Suprapubic skin (tissue), 4 donors: ENCODE measurements at regions not wholly inside any gene's neighbourhood (a gene's known extent, or its start where the extent isn't known, plus 50 kb on each side); places are given as distances from the start of the nearest gene placed in this dataset.

Experiments
- DNase-seq, 2 donors: peaks; one replicate each; pipeline ENCODE4 v3.0.0-alpha.2; 2019; ENCODE audit warnings: low spot score in 2 of 2
- H3K27ac ChIP-seq: fragments of 200-600 bp; sonication (generic); one replicate; pipeline ENCODE4 v1.5.1; 2019
- H3K27me3 ChIP-seq: fragments of 200-600 bp; sonication (generic); one replicate; pipeline ENCODE4 v1.5.1; 2019
- H3K36me3 ChIP-seq: fragments of 200-600 bp; sonication (generic); one replicate; pipeline ENCODE4 v1.5.1; 2019
- H3K4me1 ChIP-seq: fragments of 200-600 bp; sonication (generic); one replicate; pipeline ENCODE4 v1.5.1; 2019
- H3K4me3 ChIP-seq: fragments of 200-600 bp; sonication (generic); one replicate; pipeline ENCODE4 v1.5.1; 2019; ENCODE audit warnings: mild to moderate bottlenecking
- H3K9me3 ChIP-seq: fragments of 200-600 bp; sonication (generic); one replicate; pipeline ENCODE4 v1.5.1; 2019
- CTCF ChIP-seq, 2 donors: fragments of 200-600 bp in 1 of 2; fragments of 450-650 bp in 1 of 2; sonication (generic) in 1 of 2; IDR thresholded peaks; one replicate each; pipeline ENCODE4 v1.5.1; 2016 to 2019; ENCODE audit warnings: antibody characterized with exemption in 2 of 2, mild to moderate bottlenecking in 1 of 2, moderate library complexity in 1 of 2
- EP300 ChIP-seq: sonication (generic); formaldehyde crosslinking; IDR thresholded peaks from one replicate; pipeline ENCODE4 v1.6.1; 2017; ENCODE audit warnings: antibody characterized with exemption
- POLR2A ChIP-seq, 2 donors: fragments of 450-650 bp; IDR thresholded peaks; one replicate each; pipeline ENCODE4 v1.6.1; 2017; ENCODE audit warnings: antibody characterized with exemption in 2 of 2, mild to moderate bottlenecking in 2 of 2, moderate library complexity in 2 of 2
- POLR2AphosphoS5 ChIP-seq, 3 donors: sonication (generic); formaldehyde crosslinking; IDR thresholded peaks; one replicate each; pipeline ENCODE4 v1.6.1; 2017; ENCODE audit warnings: antibody characterized with exemption in 3 of 3
- WGBS: methylation state at CpG from one replicate; pipeline ENCODE4 v1.1.5; 2018; 5-methylcytosine and 5-hydroxymethylcytosine counted together

GRCh38 chr6:120913486-120913885 lies 420.8 kb downstream of the TBC1D32 start:
- Histone ChIP-seq H3K4me1 (no peaks in the 10 kb centered on the region), H3K27ac (no peak overlapping the region), H3K27me3 (no peaks in the 10 kb centered on the region), H3K9me3 (no peaks in the 10 kb centered on the region), H3K4me3 (no peak overlapping the region), H3K36me3 (no peaks in the 10 kb centered on the region)
- WGBS = 57% methylated on average over 1 of the region's 1 CpG
- no peak for DNase-seq
- no peak for TF ChIP-seq EP300
- TF ChIP-seq POLR2A (IDR thresholded peaks at IDR 0.05) = no peak
- TF ChIP-seq POLR2AphosphoS5 (IDR thresholded peaks at IDR 0.05) = no peak
- TF ChIP-seq CTCF (IDR thresholded peaks at IDR 0.05) = no peak

- WGBS = 83% methylated on average over 5 of the region's 5 CpGs
- no peak for TF ChIP-seq CTCF (IDR thresholded peaks at IDR 0.05)
- TF ChIP-seq POLR2A (IDR thresholded peaks at IDR 0.05) = no peak
- no peak for TF ChIP-seq POLR2AphosphoS5 (IDR thresholded peaks at IDR 0.05)
- no peak for TF ChIP-seq EP300
- H3K9me3 ChIP-seq = no peaks in the 10 kb centered on the region
These were observed 425.5 kb downstream of the TBC1D32 start for GRCh38 chr6:120908767-120909166.

GRCh38 chr6:120903836-120904235 lies 430.4 kb downstream of the TBC1D32 start:
- TF ChIP-seq POLR2AphosphoS5 (IDR thresholded peaks at IDR 0.05) (no peak), EP300 (no peak), POLR2A (IDR thresholded peaks at IDR 0.05) (no peak), CTCF (IDR thresholded peaks at IDR 0.05) (no peak)
- H3K4me1 ChIP-seq = no peaks in the 10 kb centered on the region
- H3K36me3 ChIP-seq = no peaks in the 10 kb centered on the region
- H3K27ac ChIP-seq = no peak overlapping the region
- no peaks in the 10 kb centered on the region for H3K9me3 ChIP-seq
- 51% methylated on average over 2 of the region's 2 CpGs for WGBS
- no peak for DNase-seq
- no peak overlapping the region for H3K4me3 ChIP-seq
- H3K27me3 ChIP-seq = no peaks in the 10 kb centered on the region

More at GRCh38 chr6:120908767-120909166, 425.5 kb downstream of the TBC1D32 start:
- DNase-seq = no peak
- no peak overlapping the region for H3K4me3 ChIP-seq
- no peaks in the 10 kb centered on the region for H3K4me1 ChIP-seq
- H3K27ac ChIP-seq = no peak overlapping the region
- H3K36me3 ChIP-seq = no peaks in the 10 kb centered on the region
- no peaks in the 10 kb centered on the region for H3K27me3 ChIP-seq

- no peak for DNase-seq
- H3K9me3 ChIP-seq = no peaks in the 10 kb centered on the region
- H3K36me3 ChIP-seq = no peaks in the 10 kb centered on the region
- H3K4me3 ChIP-seq = no peak overlapping the region
- H3K27me3 ChIP-seq = no peaks in the 10 kb centered on the region
- TF ChIP-seq EP300 = no peak
- no peak for TF ChIP-seq CTCF (IDR thresholded peaks at IDR 0.05)
- no peak for TF ChIP-seq POLR2A (IDR thresholded peaks at IDR 0.05)
- no peak for TF ChIP-seq POLR2AphosphoS5 (IDR thresholded peaks at IDR 0.05)
- H3K27ac ChIP-seq = no peak overlapping the region
- no peaks in the 10 kb centered on the region for H3K4me1 ChIP-seq
These were observed 434.3 kb downstream of the TBC1D32 start for GRCh38 chr6:120899932-120900331.

GRCh38 chr6:120894077-120894476 lies 440.2 kb downstream of the TBC1D32 start:
- TF ChIP-seq EP300 = no peak
- no peak for TF ChIP-seq CTCF (IDR thresholded peaks at IDR 0.05)
- TF ChIP-seq POLR2AphosphoS5 (IDR thresholded peaks at IDR 0.05) = no peak
- TF ChIP-seq POLR2A (IDR thresholded peaks at IDR 0.05) = no peak
- WGBS = 88% methylated on average over 1 of the region's 1 CpG
- Histone ChIP-seq H3K9me3 (no peaks in the 10 kb centered on the region), H3K4me3 (no peak overlapping the region), H3K27me3 (no peaks in the 10 kb centered on the region), H3K4me1 (no peaks in the 10 kb centered on the region), H3K36me3 (no peaks in the 10 kb centered on the region), H3K27ac (no peak overlapping the region)
- DNase-seq = no peak
